ENCODE measurements at regions not wholly inside any gene's neighbourhood (a gene's known extent, or its start where the extent isn't known, plus 50 kb on each side); places are given as distances from the start of the nearest gene placed in this dataset.

DNA sequence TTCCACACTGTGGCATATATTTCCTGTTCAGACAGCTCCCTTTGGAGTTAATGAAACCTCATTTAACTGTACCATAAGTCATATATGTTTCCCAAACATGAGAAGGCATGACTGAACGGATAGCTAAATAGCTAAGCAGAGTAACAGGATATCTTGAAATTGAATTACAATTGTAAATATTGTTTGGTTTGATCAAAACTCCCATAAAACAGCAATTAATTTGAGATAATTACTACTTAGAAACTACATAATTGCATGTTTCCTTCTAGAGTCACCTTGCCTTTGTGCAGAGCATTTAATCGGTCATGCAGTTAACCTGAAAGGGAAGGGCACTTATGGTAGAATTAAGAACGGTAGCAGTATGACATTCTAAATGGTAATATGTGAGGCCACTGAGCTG lies 179.0 kb upstream of the MAP3K7 start:
- intact Hi-C loops (cut with micrococcal nuclease), result no loop called here
- H3K36me3 ChIP-seq (replicated peaks in 1 of 2; ENCODE audit: control insufficient read depth in 1 of 2, insufficient read depth in 2 of 2, low read length in 2 of 2), result no peaks in the 10 kb centered on the region
- no peaks in the 10 kb centered on the region for H3K36me3 Mint-ChIP-seq

DNA sequence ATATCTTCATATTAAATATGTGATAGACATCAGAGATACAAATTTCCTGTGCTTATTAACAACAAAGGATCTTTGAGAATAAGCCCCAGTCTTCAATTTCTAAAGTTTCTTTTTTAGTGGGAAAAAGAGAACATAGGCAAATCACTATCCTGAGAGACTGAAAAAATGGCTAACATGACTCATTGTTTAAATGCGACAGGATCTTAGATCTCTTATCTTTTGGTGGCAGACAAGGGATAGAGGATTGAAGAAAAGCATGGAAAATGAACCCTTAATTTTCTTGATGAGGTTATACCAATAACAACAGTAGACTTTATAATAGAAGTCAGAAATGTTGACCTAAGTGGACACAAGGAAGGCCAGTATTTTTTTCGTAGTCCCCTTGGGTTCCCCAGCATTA lies 178.6 kb upstream of the MAP3K7 start:
- Mint-ChIP-seq H3K4me1 (no peaks in the 10 kb centered on the region), H3K9me3 (no peaks in the 10 kb centered on the region), H3K4me3 (no peak overlapping the region), H3K36me3 (no peaks in the 10 kb centered on the region), H3K27ac (no peak overlapping the region), H3K27me3 (ENCODE audit: low read depth in 3 of 3) (no peaks in the 10 kb centered on the region)
- no peaks in the 10 kb centered on the region for H3K79me2 ChIP-seq (ENCODE audit: insufficient read depth, low read length)
- DNase-seq, result no peak
- H3K4me3 ChIP-seq (replicated peaks in 1 of 3; ENCODE audit: low read depth in 2 of 3, low read length in 3 of 3), result no peak overlapping the region
- H3K36me3 ChIP-seq (replicated peaks in 1 of 2; ENCODE audit: control insufficient read depth in 1 of 2, insufficient read depth in 2 of 2, low read length in 2 of 2), result no peaks in the 10 kb centered on the region
- intact Hi-C loops (cut with micrococcal nuclease), result no loop called here
- no peak overlapping the region for H3K9ac ChIP-seq (ENCODE audit: insufficient read depth, low read length, poor library complexity, severe bottlenecking)
- H3K9me3 ChIP-seq (replicated peaks in 1 of 2; ENCODE audit: control insufficient read depth in 1 of 2, insufficient read depth in 1 of 2, low read length in 2 of 2), result no peaks in the 10 kb centered on the region
- no peaks in the 10 kb centered on the region for H4K20me1 ChIP-seq (ENCODE audit: insufficient read depth, low read length)
- WGBS (ENCODE audit: insufficient coverage), result 100% methylated on average over 1 of the region's 2 CpGs
- H3K4me1 ChIP-seq (ENCODE audit: control insufficient read depth in 1 of 2, insufficient read depth in 2 of 2, low read length in 2 of 2), result no peaks in the 10 kb centered on the region
- H3K4me2 ChIP-seq (replicated peaks; ENCODE audit: extremely low read depth, low read length, poor library complexity, severe bottlenecking), result no peak overlapping the region
- no peak overlapping the region for H3K27ac ChIP-seq (ENCODE audit: low read depth in 1 of 2, low read length in 2 of 2)
- no peak overlapping the region for H2AFZ ChIP-seq (ENCODE audit: insufficient read depth, low read depth, low read length, poor library complexity, severe bottlenecking)
- H3K27me3 ChIP-seq (ENCODE audit: control insufficient read depth in 2 of 2, insufficient read depth in 2 of 2, low read length in 2 of 2), result no peaks in the 10 kb centered on the region
- TF ChIP-seq, protein P1, sequence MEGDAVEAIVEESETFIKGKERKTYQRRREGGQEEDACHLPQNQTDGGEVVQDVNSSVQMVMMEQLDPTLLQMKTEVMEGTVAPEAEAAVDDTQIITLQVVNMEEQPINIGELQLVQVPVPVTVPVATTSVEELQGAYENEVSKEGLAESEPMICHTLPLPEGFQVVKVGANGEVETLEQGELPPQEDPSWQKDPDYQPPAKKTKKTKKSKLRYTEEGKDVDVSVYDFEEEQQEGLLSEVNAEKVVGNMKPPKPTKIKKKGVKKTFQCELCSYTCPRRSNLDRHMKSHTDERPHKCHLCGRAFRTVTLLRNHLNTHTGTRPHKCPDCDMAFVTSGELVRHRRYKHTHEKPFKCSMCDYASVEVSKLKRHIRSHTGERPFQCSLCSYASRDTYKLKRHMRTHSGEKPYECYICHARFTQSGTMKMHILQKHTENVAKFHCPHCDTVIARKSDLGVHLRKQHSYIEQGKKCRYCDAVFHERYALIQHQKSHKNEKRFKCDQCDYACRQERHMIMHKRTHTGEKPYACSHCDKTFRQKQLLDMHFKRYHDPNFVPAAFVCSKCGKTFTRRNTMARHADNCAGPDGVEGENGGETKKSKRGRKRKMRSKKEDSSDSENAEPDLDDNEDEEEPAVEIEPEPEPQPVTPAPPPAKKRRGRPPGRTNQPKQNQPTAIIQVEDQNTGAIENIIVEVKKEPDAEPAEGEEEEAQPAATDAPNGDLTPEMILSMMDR (IDR thresholded peaks at IDR 0.05), result no peak

More for the DNA sequence above, 179.0 kb upstream of the MAP3K7 start:
- no peak overlapping the region for H3K27ac ChIP-seq (ENCODE audit: low read depth in 1 of 2, low read length in 2 of 2)
- Mint-ChIP-seq H3K4me1 (no peaks in the 10 kb centered on the region), H3K27ac (no peak overlapping the region), H3K27me3 (ENCODE audit: low read depth in 3 of 3) (no peaks in the 10 kb centered on the region), H3K4me3 (no peak overlapping the region), H3K9me3 (no peaks in the 10 kb centered on the region)
- H3K9me3 ChIP-seq (replicated peaks in 1 of 2; ENCODE audit: control insufficient read depth in 1 of 2, insufficient read depth in 1 of 2, low read length in 2 of 2), result no peaks in the 10 kb centered on the region
- H3K4me2 ChIP-seq (replicated peaks; ENCODE audit: extremely low read depth, low read length, poor library complexity, severe bottlenecking), result no peak overlapping the region
- WGBS (ENCODE audit: insufficient coverage), result no CpG with 5 or more reads among the region's 3 CpGs
- H3K9ac ChIP-seq (ENCODE audit: insufficient read depth, low read length, poor library complexity, severe bottlenecking), result no peak overlapping the region
- no peaks in the 10 kb centered on the region for H3K27me3 ChIP-seq (ENCODE audit: control insufficient read depth in 2 of 2, insufficient read depth in 2 of 2, low read length in 2 of 2)
- H3K4me3 ChIP-seq (replicated peaks in 1 of 3; ENCODE audit: low read depth in 2 of 3, low read length in 3 of 3), result no peak overlapping the region
- H3K4me1 ChIP-seq (ENCODE audit: control insufficient read depth in 1 of 2, insufficient read depth in 2 of 2, low read length in 2 of 2), result no peaks in the 10 kb centered on the region
- no peak for DNase-seq
- no peak overlapping the region for H2AFZ ChIP-seq (ENCODE audit: insufficient read depth, low read depth, low read length, poor library complexity, severe bottlenecking)
- TF ChIP-seq, protein P1 (IDR thresholded peaks at IDR 0.05), result no peak
- no peaks in the 10 kb centered on the region for H3K79me2 ChIP-seq (ENCODE audit: insufficient read depth, low read length)
- H4K20me1 ChIP-seq (ENCODE audit: insufficient read depth, low read length), result no peaks in the 10 kb centered on the region
